Left lung (tissue), 4 donors: ENCODE measurements at regions not wholly inside any gene's neighbourhood (a gene's known extent, or its start where the extent isn't known, plus 50 kb on each side); places are given as distances from the start of the nearest gene placed in this dataset.

ENCODE experiments used
- ATAC-seq: fragments of 200-7000 bp; cut with Tn5 transposase; one replicate; pipeline ENCODE4 v1.9.1; 2020; ENCODE audit warnings: moderate library complexity
- DNase-seq, 4 donors: peaks; one replicate each; pipeline ENCODE4 v3.0.0-alpha.2; 2013 to 2020
- H3K27ac ChIP-seq, 2 donors: fragments of 200-600 bp; sonication (generic) in 1 of 2; one replicate each; pipeline versions ENCODE4 v1.5.0 to v1.8.0; 2020 to 2021
- H3K27me3 ChIP-seq, 2 donors: fragments of 200-600 bp; sonication (generic) in 1 of 2; one replicate each; pipeline versions ENCODE4 v1.5.0 to v1.8.0; 2020 to 2021
- H3K36me3 ChIP-seq, 2 donors: fragments of 200-600 bp; sonication (generic) in 1 of 2; one replicate each; pipeline versions ENCODE4 v1.5.0 to v1.8.0; 2020 to 2021
- H3K4me1 ChIP-seq, 2 donors: fragments of 200-600 bp; one replicate each; pipeline ENCODE4 v1.8.0; 2021
- H3K4me3 ChIP-seq, 2 donors: fragments of 200-600 bp; sonication (generic) in 1 of 2; one replicate each; pipeline versions ENCODE4 v1.5.0 to v1.8.0; 2020 to 2021; ENCODE audit warnings: mild to moderate bottlenecking in 1 of 2
- H3K9me3 ChIP-seq, 2 donors: fragments of 200-600 bp; sonication (generic) in 1 of 2; one replicate each; pipeline versions ENCODE4 v1.5.0 to v1.8.0; 2020 to 2021
- CTCF ChIP-seq, 2 donors: fragments of 200-600 bp; sonication (generic) in 1 of 2; IDR thresholded peaks; one replicate each; pipeline versions ENCODE4 v1.5.0 to v1.8.0; 2021; ENCODE audit warnings: antibody characterized with exemption in 2 of 2
- intact Hi-C, 2 donors: fragments of 100-400 bp; cut with DNase I; formaldehyde crosslinking; loops; one replicate each; pipeline versions ENCODE4 v1.11.2 to v1.14.2; 2022
- donor health status: DM: no; HTN: yes; CAD: no.
- donor health status: DM: no; HTN: no; CAD: no.

GRCh38 chr18:47632970-47633635, 297.4 kb downstream of the SMAD2 start:
- no peak overlapping the region for H3K27ac ChIP-seq

GRCh38 chr18:47628893-47629292, 301.6 kb downstream of the SMAD2 start:
- DNase-seq: no peak
- intact Hi-C loops: no loop called here
- no peaks in the 10 kb centered on the region for H3K27me3 ChIP-seq
- no peak for ATAC-seq
- TF ChIP-seq CTCF (IDR thresholded peaks at IDR 0.05): no peak
- peaks cover 0 to 4% of the 10 kb centered on the region in 2 donors for H3K4me1 ChIP-seq
- no peak overlapping the region for H3K27ac ChIP-seq
- no peaks in the 10 kb centered on the region for H3K9me3 ChIP-seq
- no peaks in the 10 kb centered on the region for H3K36me3 ChIP-seq
- no peak overlapping the region for H3K4me3 ChIP-seq

More at GRCh38 chr18:47632970-47633635, 297.4 kb downstream of the SMAD2 start:
- intact Hi-C loops: no loop called here
- Histone ChIP-seq H3K27me3 (no peaks in the 10 kb centered on the region), H3K4me3 (no peak overlapping the region), H3K4me1 (peaks cover 0 to 4% of the 10 kb centered on the region in 2 donors), H3K9me3 (no peaks in the 10 kb centered on the region), H3K36me3 (no peaks in the 10 kb centered on the region)
- ATAC-seq (peak; percentile 86), DNase-seq (no peak)
- no peak for TF ChIP-seq CTCF (IDR thresholded peaks at IDR 0.05)

DNA sequence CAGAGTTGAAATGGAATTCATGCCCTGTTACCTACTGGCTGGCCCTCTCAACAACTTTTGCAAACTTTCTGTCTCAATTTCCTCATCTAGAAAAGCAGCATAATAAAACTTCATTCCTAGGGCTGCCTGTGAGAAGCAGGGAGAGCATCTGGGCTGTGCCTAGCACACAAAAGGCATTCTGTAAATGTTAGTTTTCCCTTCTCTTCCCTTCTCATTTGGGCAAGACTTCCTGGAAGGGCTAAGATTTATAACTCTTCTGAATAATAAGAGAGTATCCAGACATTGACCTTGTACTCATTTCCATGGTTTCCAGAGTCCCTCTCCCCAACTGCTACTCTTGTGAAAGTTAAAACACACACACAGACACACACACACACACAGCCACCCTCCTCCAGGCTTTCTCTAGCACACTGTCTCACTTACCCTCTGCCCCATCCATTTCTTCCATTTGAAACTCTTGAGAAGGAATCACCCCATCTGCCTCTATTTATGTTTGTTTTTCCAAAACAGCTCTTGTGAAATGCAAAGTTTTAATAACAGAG, 302.1 kb downstream of the SMAD2 start:
- no peak overlapping the region for H3K4me3 ChIP-seq
- no peak for ATAC-seq
- intact Hi-C loops: no loop called here
- no peaks in the 10 kb centered on the region for H3K36me3 ChIP-seq
- no peak for DNase-seq
- peaks cover 0 to 4% of the 10 kb centered on the region in 2 donors for H3K4me1 ChIP-seq
- H3K9me3 ChIP-seq: no peaks in the 10 kb centered on the region
- TF ChIP-seq CTCF (IDR thresholded peaks at IDR 0.05): no peak
- no peak overlapping the region for H3K27ac ChIP-seq
- H3K27me3 ChIP-seq: no peaks in the 10 kb centered on the region

GRCh38 chr18:47627030-47627429, 303.4 kb downstream of the SMAD2 start:
- TF ChIP-seq CTCF (IDR thresholded peaks at IDR 0.05): no peak
- no peaks in the 10 kb centered on the region for H3K9me3 ChIP-seq
- H3K4me1 ChIP-seq: no peaks in the 10 kb centered on the region
- H3K27ac ChIP-seq: no peak overlapping the region
- no peak overlapping the region for H3K4me3 ChIP-seq
- H3K27me3 ChIP-seq: no peaks in the 10 kb centered on the region
- ATAC-seq (no peak), DNase-seq (no peak)
- no peaks in the 10 kb centered on the region for H3K36me3 ChIP-seq
- intact Hi-C loops: no loop called here

DNA sequence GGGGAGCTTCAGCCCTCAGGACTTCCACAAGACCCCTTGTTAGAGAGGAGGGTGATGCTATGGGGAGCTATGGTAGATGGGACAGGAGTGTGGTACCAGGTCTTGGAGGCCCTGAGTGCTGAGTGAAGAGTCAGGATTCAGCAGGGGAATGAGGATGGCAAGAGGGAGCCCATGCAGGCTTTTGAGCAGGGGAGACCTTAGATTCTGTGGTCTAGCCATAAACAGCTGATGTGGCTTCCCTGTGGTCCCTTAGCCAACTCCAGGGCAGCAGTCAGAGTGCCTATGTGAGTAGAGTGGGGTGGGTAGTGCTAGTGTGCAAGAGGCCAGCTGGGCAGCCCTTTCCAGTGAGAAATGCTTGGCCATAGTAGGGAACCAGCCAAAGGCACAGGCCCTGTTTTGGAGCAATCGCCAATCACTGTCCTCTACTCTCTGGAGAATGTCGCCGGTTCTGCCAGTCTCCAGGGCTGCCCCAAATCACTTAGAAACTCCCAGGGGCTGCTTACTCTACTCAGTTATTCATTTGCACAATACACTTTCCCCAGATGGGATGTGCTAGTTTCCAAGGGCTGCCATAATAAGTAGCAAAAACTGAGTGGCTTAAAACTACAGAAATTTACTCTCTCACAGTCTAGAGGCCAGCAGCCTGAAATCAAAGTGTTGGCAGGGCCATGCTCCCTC, 310.5 kb downstream of the SMAD2 start:
- H3K4me1 ChIP-seq: no peaks in the 10 kb centered on the region
- no peak for DNase-seq
- intact Hi-C loops: no loop called here
- H3K4me3 ChIP-seq: no peak overlapping the region
- no peak overlapping the region for H3K27ac ChIP-seq
- ATAC-seq: no peak
- TF ChIP-seq CTCF (IDR thresholded peaks at IDR 0.05): no peak
- no peaks in the 10 kb centered on the region for H3K36me3 ChIP-seq
- H3K27me3 ChIP-seq: no peaks in the 10 kb centered on the region
- H3K9me3 ChIP-seq: no peaks in the 10 kb centered on the region
